ENCODE measurements at regions not wholly inside any gene's neighbourhood (a gene's known extent, or its start where the extent isn't known, plus 50 kb on each side); places are given as distances from the start of the nearest gene placed in this dataset.

- Mint-ChIP-seq H3K27ac (no peak overlapping the region), H3K36me3 (ENCODE audit: insufficient read depth) (no peaks in the 10 kb centered on the region), H3K4me3 (ENCODE audit: low read depth) (no peak overlapping the region), H3K9me3 (ENCODE audit: low read depth) (peaks cover 2% of the 10 kb centered on the region), H3K4me1 (ENCODE audit: low read depth) (peaks cover 13% of the 10 kb centered on the region), H3K27me3 (peaks cover 9% of the 10 kb centered on the region)
- TF ChIP-seq, protein P1, sequence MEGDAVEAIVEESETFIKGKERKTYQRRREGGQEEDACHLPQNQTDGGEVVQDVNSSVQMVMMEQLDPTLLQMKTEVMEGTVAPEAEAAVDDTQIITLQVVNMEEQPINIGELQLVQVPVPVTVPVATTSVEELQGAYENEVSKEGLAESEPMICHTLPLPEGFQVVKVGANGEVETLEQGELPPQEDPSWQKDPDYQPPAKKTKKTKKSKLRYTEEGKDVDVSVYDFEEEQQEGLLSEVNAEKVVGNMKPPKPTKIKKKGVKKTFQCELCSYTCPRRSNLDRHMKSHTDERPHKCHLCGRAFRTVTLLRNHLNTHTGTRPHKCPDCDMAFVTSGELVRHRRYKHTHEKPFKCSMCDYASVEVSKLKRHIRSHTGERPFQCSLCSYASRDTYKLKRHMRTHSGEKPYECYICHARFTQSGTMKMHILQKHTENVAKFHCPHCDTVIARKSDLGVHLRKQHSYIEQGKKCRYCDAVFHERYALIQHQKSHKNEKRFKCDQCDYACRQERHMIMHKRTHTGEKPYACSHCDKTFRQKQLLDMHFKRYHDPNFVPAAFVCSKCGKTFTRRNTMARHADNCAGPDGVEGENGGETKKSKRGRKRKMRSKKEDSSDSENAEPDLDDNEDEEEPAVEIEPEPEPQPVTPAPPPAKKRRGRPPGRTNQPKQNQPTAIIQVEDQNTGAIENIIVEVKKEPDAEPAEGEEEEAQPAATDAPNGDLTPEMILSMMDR (IDR thresholded peaks at IDR 0.05; ENCODE audit: unreplicated experiment): no peak
- DNase-seq (ENCODE audit: low spot score, unreplicated experiment): no peak
These were observed 128.4 kb upstream of the ESR1 start for GRCh38 chr6:151679081-151679480.

DNA sequence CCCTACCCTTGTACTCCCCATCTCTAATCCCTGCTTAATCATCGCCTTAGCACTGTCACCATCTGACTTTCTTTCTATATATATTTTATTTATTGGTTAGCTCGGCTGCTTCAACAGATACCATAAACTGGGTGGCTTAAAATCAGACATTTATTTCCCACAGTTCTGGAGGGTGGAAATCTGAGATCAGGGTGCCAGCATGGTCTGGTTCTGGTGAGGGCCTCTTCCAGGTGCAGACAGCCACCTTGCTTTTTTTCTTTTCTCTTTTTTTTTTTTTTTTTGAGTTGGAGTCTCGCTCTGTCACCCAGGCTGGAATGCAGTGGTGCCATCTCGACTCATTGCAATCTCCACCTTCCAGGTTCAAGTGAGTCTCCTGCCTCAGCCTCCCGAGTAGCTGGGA, 127.5 kb upstream of the ESR1 start:
- H3K36me3 Mint-ChIP-seq (ENCODE audit: insufficient read depth): no peaks in the 10 kb centered on the region
- TF ChIP-seq, protein P1 (IDR thresholded peaks at IDR 0.05; ENCODE audit: unreplicated experiment): no peak
- DNase-seq (ENCODE audit: low spot score, unreplicated experiment): no peak
- H3K9me3 Mint-ChIP-seq (ENCODE audit: low read depth): peaks cover 2% of the 10 kb centered on the region
- no peak overlapping the region for H3K4me3 Mint-ChIP-seq (ENCODE audit: low read depth)
- H3K27me3 Mint-ChIP-seq: peaks cover 9% of the 10 kb centered on the region
- no peak overlapping the region for H3K27ac Mint-ChIP-seq
- H3K4me1 Mint-ChIP-seq (ENCODE audit: low read depth): peaks cover 13% of the 10 kb centered on the region

GRCh38 chr6:151680846-151681432, 126.5 kb upstream of the ESR1 start:
- peaks cover 6% of the 10 kb centered on the region for H3K27me3 Mint-ChIP-seq
- no peak overlapping the region for H3K27ac Mint-ChIP-seq
- H3K4me3 Mint-ChIP-seq (ENCODE audit: low read depth): no peak overlapping the region
- H3K9me3 Mint-ChIP-seq (ENCODE audit: low read depth): peaks cover 2% of the 10 kb centered on the region
- H3K4me1 Mint-ChIP-seq (ENCODE audit: low read depth): peaks cover 11% of the 10 kb centered on the region
- TF ChIP-seq, protein P1 (IDR thresholded peaks at IDR 0.05; ENCODE audit: unreplicated experiment): no peak
- no peak for DNase-seq (ENCODE audit: low spot score, unreplicated experiment)
- H3K36me3 Mint-ChIP-seq (ENCODE audit: insufficient read depth): no peaks in the 10 kb centered on the region

DNA sequence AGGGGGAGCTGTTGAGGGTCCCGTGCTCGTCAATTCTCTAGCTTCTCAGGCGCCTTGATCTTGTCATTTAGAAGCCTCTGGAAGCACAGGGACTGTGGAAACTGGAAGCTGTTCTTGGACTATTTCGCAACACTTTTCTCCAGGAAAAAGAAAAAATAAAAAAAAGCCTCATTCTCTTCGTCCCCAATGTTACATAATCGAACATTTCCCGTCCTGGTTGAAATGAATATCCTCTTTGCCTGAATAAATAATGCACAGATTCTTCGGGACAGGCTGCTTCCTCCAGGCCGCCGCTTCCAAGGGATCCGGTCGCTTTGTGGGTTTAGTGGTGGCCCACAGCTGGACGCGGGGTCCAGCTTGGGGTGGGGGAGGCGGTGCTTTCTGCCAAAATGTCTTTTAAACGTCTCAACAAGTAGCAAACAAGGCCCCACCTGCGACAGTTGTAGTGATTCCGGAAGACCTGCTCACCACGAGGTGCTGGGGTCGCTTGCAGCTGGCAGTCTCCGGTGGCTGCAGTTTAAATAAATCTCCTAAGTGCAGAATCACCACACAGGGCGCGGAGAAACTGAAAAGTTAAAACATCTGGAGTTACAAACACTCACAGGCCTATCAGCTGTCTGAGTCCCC, 125.9 kb upstream of the ESR1 start:
- TF ChIP-seq, protein P1 (IDR thresholded peaks at IDR 0.05; ENCODE audit: unreplicated experiment): no peak
- Mint-ChIP-seq H3K4me3 (ENCODE audit: low read depth) (no peak overlapping the region), H3K27ac (peak overlapping the region; percentile 68), H3K36me3 (ENCODE audit: insufficient read depth) (no peaks in the 10 kb centered on the region), H3K9me3 (ENCODE audit: low read depth) (peaks cover 2% of the 10 kb centered on the region), H3K4me1 (ENCODE audit: low read depth) (peaks cover 11% of the 10 kb centered on the region), H3K27me3 (peaks cover 5% of the 10 kb centered on the region)
- DNase-seq (ENCODE audit: low spot score, unreplicated experiment): no peak

DNA sequence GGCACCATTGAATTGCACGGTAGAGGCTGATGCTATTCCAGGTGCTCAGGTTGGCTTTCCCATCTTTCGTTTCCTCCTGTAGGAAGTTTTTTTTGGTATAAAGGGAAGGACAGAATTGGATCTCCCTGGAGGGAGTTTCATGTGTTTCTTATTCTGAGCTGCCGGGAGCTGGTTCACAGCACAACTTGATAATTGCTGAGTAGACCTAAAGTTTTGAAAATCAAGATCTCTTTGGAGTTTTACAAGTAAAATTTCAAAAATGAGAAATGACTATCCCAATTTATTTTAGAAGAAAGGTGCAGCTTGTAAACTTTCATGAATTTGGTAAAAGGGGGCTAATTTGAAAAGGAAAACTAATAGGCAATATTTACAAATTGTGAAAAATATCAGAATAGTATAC, 125.2 kb upstream of the ESR1 start:
- no peaks in the 10 kb centered on the region for H3K36me3 Mint-ChIP-seq (ENCODE audit: insufficient read depth)
- H3K4me1 Mint-ChIP-seq (ENCODE audit: low read depth): peaks cover 11% of the 10 kb centered on the region
- H3K4me3 Mint-ChIP-seq (ENCODE audit: low read depth): no peak overlapping the region
- no peak overlapping the region for H3K27ac Mint-ChIP-seq
- TF ChIP-seq, protein P1 (IDR thresholded peaks at IDR 0.05; ENCODE audit: unreplicated experiment): no peak
- DNase-seq (ENCODE audit: low spot score, unreplicated experiment): no peak
- H3K27me3 Mint-ChIP-seq: peaks cover 3% of the 10 kb centered on the region
- peaks cover 2% of the 10 kb centered on the region for H3K9me3 Mint-ChIP-seq (ENCODE audit: low read depth)
